Smooth muscle cell (in vitro differentiated cells): ENCODE measurements at regions not wholly inside any gene's neighbourhood (a gene's known extent, or its start where the extent isn't known, plus 50 kb on each side); places are given as distances from the start of the nearest gene placed in this dataset.

Experiments
- DNase-seq: peaks from one replicate; lab custom pipeline; 2025; ENCODE audit not compliant: unreplicated experiment; lab: John Stamatoyannopoulos, UW
- H2AFZ ChIP-seq: fragments of 200-600 bp; sonication (generic); 2 replicates; pipeline ENCODE4 v1.6.0; 2016; ENCODE audit warnings: antibody characterized with exemption, low read depth, mild to moderate bottlenecking
- H3F3A ChIP-seq: fragments of 200-600 bp; sonication (generic); 2 replicates; pipeline ENCODE4 v1.6.0; 2017; ENCODE audit warnings: antibody characterized with exemption, low read depth
- H3K27ac ChIP-seq: fragments of 200-600 bp; sonication (generic); 2 replicates; pipeline ENCODE4 v1.5.1; 2016; ENCODE audit warnings: low read depth, mild to moderate bottlenecking
- H3K27me3 ChIP-seq: fragments of 200-600 bp; sonication (generic); 2 replicates; pipeline ENCODE4 v1.6.1; 2016; ENCODE audit warnings: low read depth, mild to moderate bottlenecking
- H3K36me3 ChIP-seq: fragments of 200-600 bp; sonication (generic); 2 replicates; pipeline ENCODE4 v1.5.1; 2016; ENCODE audit warnings: low read depth
- H3K4me1 ChIP-seq: fragments of 200-600 bp; sonication (generic); 2 replicates; pipeline ENCODE4 v1.5.1; 2016; ENCODE audit warnings: low read depth
- H3K4me2 ChIP-seq: fragments of 200-600 bp; sonication (generic); 2 replicates; pipeline ENCODE4 v1.6.0; 2016; ENCODE audit warnings: mild to moderate bottlenecking
- H3K4me3 ChIP-seq: fragments of 200-600 bp; sonication (generic); 2 replicates; pipeline ENCODE4 v1.5.1; 2016; ENCODE audit warnings: mild to moderate bottlenecking
- H3K79me2 ChIP-seq: fragments of 200-600 bp; sonication (generic); 2 replicates; pipeline ENCODE4 v1.6.0; 2016; ENCODE audit warnings: low read depth, mild to moderate bottlenecking
- H3K9ac ChIP-seq: fragments of 200-600 bp; sonication (generic); 2 replicates; pipeline ENCODE4 v1.6.0; 2016; ENCODE audit warnings: low read depth
- H3K9me3 ChIP-seq: fragments of 200-600 bp; sonication (generic); replicated peaks from 2 replicates; pipeline ENCODE4 v1.5.1; 2016; ENCODE audit warnings: low read depth
- H4K20me1 ChIP-seq: fragments of 200-600 bp; sonication (generic); 2 replicates; pipeline ENCODE4 v1.6.0; 2016; ENCODE audit warnings: low read depth
- CTCF ChIP-seq: fragments of 200-600 bp; sonication (generic); IDR thresholded peaks from 2 replicates; pipeline ENCODE4 v1.5.1; 2017; ENCODE audit warnings: borderline replicate concordance, mild to moderate bottlenecking, antibody characterized with exemption; ENCODE audit not compliant: insufficient read depth, poor library complexity, severe bottlenecking
- WGBS: methylation state at CpG from one replicate; pipeline ENCODE4 v1.1.7; 2016; ENCODE audit warnings: low lambda C conversion rate; 5-methylcytosine and 5-hydroxymethylcytosine counted together

DNA sequence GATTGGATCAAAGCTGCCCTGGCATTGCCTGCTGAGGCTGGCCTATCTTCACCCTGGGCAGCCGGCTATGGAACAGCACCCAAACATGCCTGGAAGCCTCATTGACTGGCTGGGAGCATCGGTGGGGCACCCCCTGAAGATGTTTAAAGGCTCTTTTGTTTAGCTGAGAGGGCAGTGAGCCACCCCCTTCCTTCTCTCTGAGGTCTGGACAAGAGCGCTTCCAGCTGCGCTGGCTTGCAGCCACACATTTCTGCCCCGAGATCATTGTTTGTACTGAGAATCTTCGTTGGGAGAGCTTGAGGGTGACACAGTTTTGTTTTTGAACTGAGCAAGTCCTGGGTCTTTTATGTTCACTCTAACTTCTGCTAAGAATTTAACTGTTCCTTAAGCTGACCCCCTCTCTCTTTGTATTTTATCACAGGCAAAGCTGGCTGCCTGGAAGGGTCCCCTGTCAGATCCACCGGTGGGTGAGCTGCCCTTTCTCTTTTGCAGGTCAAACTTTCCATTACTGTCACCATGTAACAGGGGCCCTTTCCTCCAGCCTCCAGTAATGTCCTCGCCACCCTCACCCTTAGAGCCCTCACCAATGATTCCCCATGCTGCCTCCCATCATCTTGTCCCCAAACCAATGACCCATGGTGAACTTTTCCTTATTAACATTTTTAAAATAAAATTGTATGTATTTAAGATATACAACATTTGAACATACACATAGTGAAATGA is 212.2 kb downstream of the KIF26A start:
- H2AFZ ChIP-seq = no peak overlapping the region
- H3K4me1 ChIP-seq = no peaks in the 10 kb centered on the region
- H3K36me3 ChIP-seq = no peaks in the 10 kb centered on the region
- no peaks in the 10 kb centered on the region for H4K20me1 ChIP-seq
- whole genome bisulfite sequencing = 73% methylated on average over 8 of the region's 8 CpGs
- H3F3A ChIP-seq = no peaks in the 10 kb centered on the region
- H3K79me2 ChIP-seq = no peaks in the 10 kb centered on the region
- H3K9ac ChIP-seq = no peak overlapping the region
- no peak for TF ChIP-seq CTCF
- H3K4me2 ChIP-seq = no peak overlapping the region
- no peaks in the 10 kb centered on the region for H3K27me3 ChIP-seq
- H3K9me3 ChIP-seq = no peaks in the 10 kb centered on the region
- no peak overlapping the region for H3K27ac ChIP-seq
- H3K4me3 ChIP-seq = no peak overlapping the region
- DNase-seq = no peak

- DNase-seq = no peak
- no peaks in the 10 kb centered on the region for H3K79me2 ChIP-seq
- no peak overlapping the region for H3K9ac ChIP-seq
- H3K4me2 ChIP-seq = no peak overlapping the region
- H3K4me3 ChIP-seq = no peak overlapping the region
- H3K36me3 ChIP-seq = no peaks in the 10 kb centered on the region
- no peak overlapping the region for H3K27ac ChIP-seq
- H3K9me3 ChIP-seq = no peaks in the 10 kb centered on the region
- WGBS = 91% methylated on average over 11 of the region's 11 CpGs
- no peaks in the 10 kb centered on the region for H3K4me1 ChIP-seq
- no peaks in the 10 kb centered on the region for H3F3A ChIP-seq
- no peak for TF ChIP-seq CTCF
- no peaks in the 10 kb centered on the region for H3K27me3 ChIP-seq
- H2AFZ ChIP-seq = no peak overlapping the region
- no peaks in the 10 kb centered on the region for H4K20me1 ChIP-seq
Measured at GRCh38 chr14:104351849-104352492, 213.6 kb downstream of the KIF26A start.

GRCh38 chr14:104352493-104353220 is 214.3 kb downstream of the KIF26A start:
- H3K4me2 ChIP-seq = no peak overlapping the region
- no peaks in the 10 kb centered on the region for H3K9me3 ChIP-seq
- no peaks in the 10 kb centered on the region for H3F3A ChIP-seq
- no peaks in the 10 kb centered on the region for H3K79me2 ChIP-seq
- H3K4me1 ChIP-seq = no peaks in the 10 kb centered on the region
- no peak overlapping the region for H3K9ac ChIP-seq
- H4K20me1 ChIP-seq = no peaks in the 10 kb centered on the region
- H3K27me3 ChIP-seq = no peaks in the 10 kb centered on the region
- WGBS = 96% methylated on average over 13 of the region's 13 CpGs
- no peak overlapping the region for H3K27ac ChIP-seq
- no peak overlapping the region for H3K4me3 ChIP-seq
- no peaks in the 10 kb centered on the region for H3K36me3 ChIP-seq
- DNase-seq = no peak
- TF ChIP-seq CTCF = no peak
- H2AFZ ChIP-seq = no peak overlapping the region
